Fibroblast of mammary gland (primary cell): ENCODE measurements at regions not wholly inside any gene's neighbourhood (a gene's known extent, or its start where the extent isn't known, plus 50 kb on each side); places are given as distances from the start of the nearest gene placed in this dataset.

Experiments
- DNase-seq: peaks from one replicate; pipeline ENCODE4 v3.0.0-alpha.2; 2010; ENCODE audit warnings: low read depth
- H3K4me3 ChIP-seq: 2 replicates; pipeline ENCODE4 v1.5.1; 2011; ENCODE audit warnings: low read depth, mild to moderate bottlenecking, low read length, moderate library complexity; ENCODE audit not compliant: control insufficient read depth
- TF ChIP-seq, protein P1 (sequence below): conservative IDR thresholded peaks from 2 replicates; pipeline ENCODE4 v1.5.1; 2011; ENCODE audit warnings: low read depth, low read length, inconsistent platforms; ENCODE audit not compliant: control insufficient read depth, insufficient read depth

DNA sequence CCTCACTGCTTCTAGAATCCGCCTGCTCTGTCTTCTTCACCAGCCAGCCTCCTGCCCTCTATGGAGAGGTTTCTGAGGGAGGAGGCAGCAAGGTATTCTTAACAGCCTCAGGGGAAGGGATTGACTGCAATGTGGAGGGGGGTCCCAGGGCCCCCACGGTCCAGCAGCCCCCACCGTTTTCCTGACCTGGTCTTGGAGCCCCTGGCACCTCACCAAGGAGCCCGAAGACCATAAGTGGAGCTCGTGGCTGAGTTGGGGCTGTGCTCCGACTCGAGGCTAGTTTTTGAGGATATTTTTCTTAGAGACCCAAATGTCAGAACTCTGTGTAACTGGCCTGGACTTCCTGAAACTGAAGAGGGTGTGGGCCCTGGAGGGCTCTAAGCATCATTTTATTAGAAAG lies 590.0 kb downstream of the BRD1 start:
- H3K4me3 ChIP-seq, result no peak overlapping the region
- no peak for DNase-seq
- TF ChIP-seq, protein P1, sequence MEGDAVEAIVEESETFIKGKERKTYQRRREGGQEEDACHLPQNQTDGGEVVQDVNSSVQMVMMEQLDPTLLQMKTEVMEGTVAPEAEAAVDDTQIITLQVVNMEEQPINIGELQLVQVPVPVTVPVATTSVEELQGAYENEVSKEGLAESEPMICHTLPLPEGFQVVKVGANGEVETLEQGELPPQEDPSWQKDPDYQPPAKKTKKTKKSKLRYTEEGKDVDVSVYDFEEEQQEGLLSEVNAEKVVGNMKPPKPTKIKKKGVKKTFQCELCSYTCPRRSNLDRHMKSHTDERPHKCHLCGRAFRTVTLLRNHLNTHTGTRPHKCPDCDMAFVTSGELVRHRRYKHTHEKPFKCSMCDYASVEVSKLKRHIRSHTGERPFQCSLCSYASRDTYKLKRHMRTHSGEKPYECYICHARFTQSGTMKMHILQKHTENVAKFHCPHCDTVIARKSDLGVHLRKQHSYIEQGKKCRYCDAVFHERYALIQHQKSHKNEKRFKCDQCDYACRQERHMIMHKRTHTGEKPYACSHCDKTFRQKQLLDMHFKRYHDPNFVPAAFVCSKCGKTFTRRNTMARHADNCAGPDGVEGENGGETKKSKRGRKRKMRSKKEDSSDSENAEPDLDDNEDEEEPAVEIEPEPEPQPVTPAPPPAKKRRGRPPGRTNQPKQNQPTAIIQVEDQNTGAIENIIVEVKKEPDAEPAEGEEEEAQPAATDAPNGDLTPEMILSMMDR, result no peak

DNA sequence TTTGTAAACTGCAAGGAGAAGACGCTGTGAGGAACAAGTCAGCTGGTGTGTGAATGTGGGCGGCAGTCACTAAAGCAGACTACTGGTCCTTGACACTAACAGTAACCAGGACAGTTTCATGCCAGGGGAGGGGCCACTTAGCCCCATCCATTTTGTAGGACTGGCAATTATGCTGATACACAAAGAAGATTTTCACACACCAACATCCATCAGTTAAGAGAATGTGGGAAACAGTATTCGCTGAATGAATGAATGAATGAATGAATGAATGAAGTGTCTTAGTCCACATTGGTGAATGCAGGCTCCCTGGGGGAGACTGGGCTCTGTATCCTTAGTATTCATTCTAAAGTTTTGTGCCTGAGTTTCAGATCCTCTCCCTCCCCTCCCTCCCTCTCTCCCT lies 590.4 kb downstream of the BRD1 start:
- H3K4me3 ChIP-seq, result no peak overlapping the region
- TF ChIP-seq, protein P1, result no peak
- no peak for DNase-seq

DNA sequence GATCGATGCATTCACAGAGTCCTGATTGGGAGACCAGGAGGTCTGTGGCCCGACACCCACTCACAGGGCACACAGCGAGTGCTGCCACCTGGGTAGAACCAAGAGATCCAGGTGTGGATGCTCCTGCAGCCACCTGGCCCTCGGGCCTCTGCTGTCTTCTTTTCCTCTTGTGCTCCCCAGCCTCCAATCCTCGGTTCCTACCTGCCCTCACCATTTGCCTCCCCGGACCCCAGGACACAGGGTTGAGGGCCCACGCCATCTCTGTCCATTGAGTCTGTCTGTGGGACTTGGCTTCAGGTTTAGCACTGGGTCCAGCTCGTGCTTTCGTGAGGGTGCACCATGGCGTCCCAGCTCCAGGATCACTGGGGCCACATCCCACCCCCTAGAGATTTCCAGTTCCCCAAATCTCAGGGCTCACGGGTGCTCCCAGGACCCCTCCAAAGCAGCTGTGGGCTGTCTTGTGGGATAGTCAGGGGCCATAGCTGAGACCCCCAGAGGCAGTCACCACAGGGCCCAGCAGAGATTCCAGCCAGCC lies 591.1 kb downstream of the BRD1 start:
- no peak for DNase-seq
- no peak overlapping the region for H3K4me3 ChIP-seq

DNA sequence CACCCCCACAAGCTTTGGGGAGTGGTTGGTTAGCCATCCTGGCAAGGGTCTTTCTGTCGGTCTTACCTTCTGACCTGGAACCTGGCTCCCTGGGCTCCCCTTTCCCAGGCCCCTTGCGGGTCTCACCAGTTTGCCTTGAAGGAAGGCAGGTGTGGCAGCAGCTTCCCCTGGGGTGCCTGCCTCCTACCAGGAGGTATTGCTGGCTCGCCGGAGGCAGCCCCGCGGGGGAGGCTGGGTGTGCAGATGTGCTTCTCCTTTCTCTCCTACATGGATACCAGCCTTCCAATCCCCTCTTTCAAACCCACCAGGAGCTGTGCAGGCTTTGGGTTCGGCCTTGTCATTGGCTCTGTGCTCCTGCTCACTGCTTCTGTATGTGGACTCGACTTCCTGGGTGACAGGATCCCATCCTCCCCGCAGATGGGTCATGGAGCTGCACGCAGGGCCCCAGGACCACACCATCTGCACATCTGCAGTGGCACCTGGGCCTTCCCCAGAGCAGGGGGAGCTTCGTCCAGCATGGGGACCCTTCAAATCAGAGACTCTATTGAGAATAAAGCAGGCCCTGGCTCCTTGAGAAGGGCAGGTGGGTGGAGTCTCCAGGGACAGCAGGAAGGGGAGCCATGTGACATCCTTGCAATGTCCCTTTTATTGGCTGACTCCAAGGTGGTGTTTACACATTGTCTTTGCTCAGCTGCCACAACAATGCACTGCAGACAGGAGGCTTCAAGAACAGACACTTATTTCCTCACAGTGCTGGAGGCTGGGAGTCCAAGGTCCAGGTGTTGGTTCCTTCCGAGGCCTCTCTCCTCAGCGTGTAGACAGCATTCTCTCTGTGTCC lies 592.0 kb downstream of the BRD1 start:
- H3K4me3 ChIP-seq, result no peak overlapping the region
- DNase-seq, result no peak
- TF ChIP-seq, protein P1, result no peak

More for the DNA sequence above, 591.1 kb downstream of the BRD1 start:
- TF ChIP-seq, protein P1, result no peak

DNA sequence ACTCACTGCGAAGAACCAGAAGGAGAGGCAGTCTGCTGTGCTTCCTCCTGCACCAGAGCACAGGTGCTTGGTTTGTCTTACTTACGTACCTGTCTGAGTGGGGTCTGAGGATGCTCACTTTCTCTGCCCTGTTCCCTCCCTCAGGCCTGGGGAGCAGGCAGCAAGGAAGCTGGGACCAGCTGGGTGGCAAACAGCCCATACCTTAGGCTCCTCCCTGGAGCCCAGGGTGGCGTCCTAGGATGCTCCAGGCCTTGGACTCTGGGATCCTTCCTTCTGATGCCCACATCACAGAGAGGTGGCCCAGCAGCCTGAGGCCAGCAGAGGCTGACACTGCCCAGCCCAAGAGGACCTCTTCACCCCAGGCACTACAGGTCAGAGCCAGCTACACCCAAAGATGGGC lies 593.2 kb downstream of the BRD1 start:
- TF ChIP-seq, protein P1, result no peak
- H3K4me3 ChIP-seq, result no peak overlapping the region

DNA sequence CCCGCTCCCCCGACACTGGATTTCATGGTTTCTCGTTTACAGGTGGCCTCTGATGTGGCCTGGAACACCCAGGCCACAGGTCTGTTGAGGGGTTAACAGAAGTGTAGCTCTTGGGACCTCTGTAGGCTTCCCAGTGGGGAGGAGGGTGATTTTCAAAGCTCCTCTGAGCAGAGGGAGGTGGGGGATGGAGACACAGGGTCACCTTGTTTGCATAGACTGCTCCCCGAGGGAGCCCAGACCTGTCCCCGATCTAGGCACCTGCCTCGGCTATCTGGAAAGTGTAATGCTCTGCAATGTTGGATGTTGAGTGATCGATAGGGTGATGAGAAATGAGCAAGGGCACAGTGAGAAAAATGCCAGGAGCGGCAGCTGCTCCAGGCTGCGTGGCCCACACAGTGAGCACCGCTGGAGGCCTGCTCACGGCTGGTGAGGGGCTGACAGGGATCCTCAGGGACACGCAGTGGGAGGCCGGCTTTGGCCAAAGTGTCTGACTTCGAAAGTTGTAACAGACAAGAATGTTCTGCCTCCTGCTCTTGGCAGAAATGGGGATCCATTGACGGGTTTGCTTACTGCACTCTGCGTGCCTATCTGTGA lies 594.1 kb downstream of the BRD1 start:
- DNase-seq, result no peak
- TF ChIP-seq, protein P1, result no peak
- no peak overlapping the region for H3K4me3 ChIP-seq

More for the DNA sequence above, 593.2 kb downstream of the BRD1 start:
- no peak for DNase-seq
